ENCODE measurements at regions not wholly inside any gene's neighbourhood (a gene's known extent, or its start where the extent isn't known, plus 50 kb on each side); places are given as distances from the start of the nearest gene placed in this dataset.

DNA sequence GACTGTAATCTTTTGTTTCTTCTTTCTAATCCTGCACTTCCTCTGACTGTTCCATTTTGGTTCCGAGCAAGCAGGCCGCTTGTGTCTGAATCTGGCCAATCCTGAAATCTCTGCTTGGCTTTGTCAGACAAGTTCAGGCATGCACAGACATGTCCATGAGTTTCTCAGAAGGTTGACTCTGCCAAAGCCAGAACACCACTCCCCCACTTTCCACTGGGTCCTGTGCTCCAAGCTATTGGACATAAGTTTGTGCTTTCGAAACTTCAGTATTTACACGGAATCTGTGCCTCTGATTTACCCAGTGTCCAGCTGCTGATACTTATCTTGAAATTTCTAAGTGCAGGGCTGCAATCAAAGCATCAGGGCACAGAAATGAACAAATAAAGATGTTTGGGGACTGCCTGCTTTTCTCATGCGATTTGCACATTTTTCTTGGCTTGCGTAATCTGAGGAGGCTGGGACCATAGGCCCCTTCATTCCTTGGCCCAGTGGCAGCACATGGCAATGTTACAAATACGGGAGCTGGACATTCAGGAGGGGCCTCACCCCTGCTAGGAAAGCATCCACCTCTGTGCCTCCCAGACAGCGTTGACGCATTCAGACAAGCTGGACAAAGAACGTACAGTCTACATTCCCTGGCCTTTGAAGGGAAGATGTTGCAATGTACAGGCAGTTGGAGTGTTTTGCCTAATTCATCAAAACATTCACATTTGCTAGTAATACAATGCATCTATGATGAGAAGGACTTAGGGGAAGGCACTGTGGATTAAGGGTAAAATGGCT, 209.2 kb upstream of the PAPPA start (continued):
- TF ChIP-seq HIC2 (CRISPR knock-in tag; IDR thresholded peaks at IDR 0.05; ENCODE audit: low read depth) (0 out of 2 replicates have a peak, but pooled peaks have one; percentile 33), ADNP (CRISPR knock-in tag; IDR thresholded peaks at IDR 0.05) (no peak), CEBPB (IDR thresholded peaks at IDR 0.05; ENCODE audit: borderline replicate concordance, low read depth, low read length) (peak; percentile 95), AFF4 (CRISPR knock-in tag; IDR thresholded peaks at IDR 0.05) (no peak), MBD4 (IDR thresholded peaks at IDR 0.05; ENCODE audit: borderline replicate concordance, low read length) (no peak; the same call in 1 of the 2 replicates), TFE3 (CRISPR knock-in tag; IDR thresholded peaks at IDR 0.05) (peak; percentile 49; the same call in 1 of the 2 replicates), ZNF326 (CRISPR knock-in tag; IDR thresholded peaks at IDR 0.05; ENCODE audit: borderline replicate concordance) (no peak), PATZ1 (CRISPR knock-in tag; IDR thresholded peaks at IDR 0.05) (peak; percentile 76), ATAD3A (CRISPR knock-in tag; IDR thresholded peaks at IDR 0.05) (no peak), GLMP (CRISPR knock-in tag; IDR thresholded peaks at IDR 0.05; ENCODE audit: borderline replicate concordance) (no peak), ZZZ3 (CRISPR knock-in tag; IDR thresholded peaks at IDR 0.05; ENCODE audit: borderline replicate concordance) (no peak), ETV5 (CRISPR knock-in tag; IDR thresholded peaks at IDR 0.05; ENCODE audit: borderline replicate concordance) (no peak; the same call in 1 of the 2 replicates), ZNF773 (CRISPR knock-in tag; IDR thresholded peaks at IDR 0.05; ENCODE audit: borderline replicate concordance) (no peak), ZNF282 (IDR thresholded peaks at IDR 0.05; ENCODE audit: partially characterized antibody) (no peak), CBX1 (IDR thresholded peaks at IDR 0.05; ENCODE audit: low read depth) (no peak), HES4 (CRISPR knock-in tag; IDR thresholded peaks at IDR 0.05; ENCODE audit: borderline replicate concordance) (no peak)
- TF ChIP-seq, protein P1, sequence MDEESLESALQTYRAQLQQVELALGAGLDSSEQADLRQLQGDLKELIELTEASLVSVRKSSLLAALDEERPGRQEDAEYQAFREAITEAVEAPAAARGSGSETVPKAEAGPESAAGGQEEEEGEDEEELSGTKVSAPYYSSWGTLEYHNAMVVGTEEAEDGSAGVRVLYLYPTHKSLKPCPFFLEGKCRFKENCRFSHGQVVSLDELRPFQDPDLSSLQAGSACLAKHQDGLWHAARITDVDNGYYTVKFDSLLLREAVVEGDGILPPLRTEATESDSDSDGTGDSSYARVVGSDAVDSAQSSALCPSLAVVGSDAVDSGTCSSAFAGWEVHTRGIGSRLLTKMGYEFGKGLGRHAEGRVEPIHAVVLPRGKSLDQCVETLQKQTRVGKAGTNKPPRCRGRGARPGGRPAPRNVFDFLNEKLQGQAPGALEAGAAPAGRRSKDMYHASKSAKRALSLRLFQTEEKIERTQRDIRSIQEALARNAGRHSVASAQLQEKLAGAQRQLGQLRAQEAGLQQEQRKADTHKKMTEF (CRISPR knock-in tag; IDR thresholded peaks at IDR 0.05): peak; percentile 94
